ENCODE measurements at regions not wholly inside any gene's neighbourhood (a gene's known extent, or its start where the extent isn't known, plus 50 kb on each side); places are given as distances from the start of the nearest gene placed in this dataset.
A peak's percentile ranks its signal among the peaks of the same experiment; 100 is the strongest.

- H3K4me3 ChIP-seq (ENCODE audit: low read depth, low read length) = no peak overlapping the region
- no peak for DNase-seq (ENCODE audit: low read depth)
- no peak for TF ChIP-seq CTCF (conservative IDR thresholded peaks at IDR 0.05; ENCODE audit: low read depth, low read length)
These were observed 136.1 kb downstream of the MID1IP1 start for GRCh38 chrX:38937400-38937799.

GRCh38 chrX:38937926-38938325, 136.7 kb downstream of the MID1IP1 start:
- DNase-seq (ENCODE audit: low read depth) = no peak
- TF ChIP-seq CTCF (conservative IDR thresholded peaks at IDR 0.05; ENCODE audit: low read depth, low read length) = no peak
- H3K4me3 ChIP-seq (ENCODE audit: low read depth, low read length) = no peak overlapping the region

GRCh38 chrX:38939067-38939466, 137.8 kb downstream of the MID1IP1 start:
- no peak for TF ChIP-seq CTCF (conservative IDR thresholded peaks at IDR 0.05; ENCODE audit: low read depth, low read length)
- peak; percentile 13 for DNase-seq (ENCODE audit: low read depth)
- H3K4me3 ChIP-seq (ENCODE audit: low read depth, low read length) = no peak overlapping the region

GRCh38 chrX:38940547-38940946, 139.3 kb downstream of the MID1IP1 start:
- H3K4me3 ChIP-seq (ENCODE audit: low read depth, low read length) = no peak overlapping the region
- no peak for TF ChIP-seq CTCF (conservative IDR thresholded peaks at IDR 0.05; ENCODE audit: low read depth, low read length)
- DNase-seq (ENCODE audit: low read depth) = no peak

- no peak for TF ChIP-seq CTCF (conservative IDR thresholded peaks at IDR 0.05; ENCODE audit: low read depth, low read length)
- H3K4me3 ChIP-seq (ENCODE audit: low read depth, low read length) = no peak overlapping the region
- DNase-seq (ENCODE audit: low read depth) = no peak
These were observed 140.4 kb downstream of the MID1IP1 start for GRCh38 chrX:38941675-38942074.

GRCh38 chrX:38943120-38943519, 141.9 kb downstream of the MID1IP1 start:
- DNase-seq (ENCODE audit: low read depth) = no peak
- TF ChIP-seq CTCF (conservative IDR thresholded peaks at IDR 0.05; ENCODE audit: low read depth, low read length) = no peak
- no peak overlapping the region for H3K4me3 ChIP-seq (ENCODE audit: low read depth, low read length)

- no peak for TF ChIP-seq CTCF (conservative IDR thresholded peaks at IDR 0.05; ENCODE audit: low read depth, low read length)
- H3K4me3 ChIP-seq (ENCODE audit: low read depth, low read length) = no peak overlapping the region
- DNase-seq (ENCODE audit: low read depth) = no peak
These were observed 146.8 kb downstream of the MID1IP1 start for GRCh38 chrX:38948046-38948445.

Data from choroid plexus epithelial cell (primary cell).